MM.1S (cell line): ENCODE measurements at regions not wholly inside any gene's neighbourhood (a gene's known extent, or its start where the extent isn't known, plus 50 kb on each side); places are given as distances from the start of the nearest gene placed in this dataset.

ENCODE experiments used
- EZH2phosphoT487 ChIP-seq: fragments of 300-600 bp; sonication (generic); IDR thresholded peaks from 2 replicates; pipeline ENCODE4 v1.6.1; 2018; ENCODE audit warnings: antibody characterized with exemption, low read length
- TF ChIP-seq, protein P1 (sequence below): fragments of 300-600 bp; sonication (generic); IDR thresholded peaks from 2 replicates; pipeline ENCODE4 v1.5.1; 2016; ENCODE audit warnings: antibody characterized with exemption, low read length, mixed read lengths

DNA sequence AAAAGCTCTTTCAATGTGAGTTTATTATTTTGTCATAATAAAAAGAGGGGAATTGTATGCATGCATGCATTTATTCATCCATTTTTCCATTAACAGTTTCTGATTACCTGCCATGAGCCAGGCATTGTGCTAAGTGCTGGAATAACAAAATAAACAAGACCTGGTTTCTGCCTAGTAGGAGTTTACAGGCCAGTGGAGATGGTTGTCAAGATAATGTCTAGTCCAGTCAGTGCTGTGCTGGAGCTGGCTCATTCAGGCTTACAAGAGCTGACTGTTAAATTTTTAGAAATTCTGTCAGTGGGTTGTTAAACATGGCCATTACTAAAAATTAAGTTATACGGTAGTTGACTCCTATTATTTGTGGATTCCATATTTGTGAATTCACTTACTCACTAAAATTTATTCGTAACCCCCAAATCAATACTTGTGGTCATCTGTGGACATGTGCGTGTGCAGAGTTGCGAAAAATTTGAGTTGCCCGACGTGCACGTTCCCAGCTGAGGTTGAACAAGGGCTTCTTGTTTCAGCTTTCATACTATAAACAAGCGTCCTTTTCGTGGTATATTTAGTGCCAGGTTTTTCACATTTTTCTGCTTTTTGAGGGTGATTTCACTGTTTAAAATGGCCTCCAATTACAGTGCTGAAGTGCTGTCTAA is 172.3 kb upstream of the RPS6KA3 start:
- no peak for TF ChIP-seq EZH2phosphoT487
- TF ChIP-seq, protein P1, sequence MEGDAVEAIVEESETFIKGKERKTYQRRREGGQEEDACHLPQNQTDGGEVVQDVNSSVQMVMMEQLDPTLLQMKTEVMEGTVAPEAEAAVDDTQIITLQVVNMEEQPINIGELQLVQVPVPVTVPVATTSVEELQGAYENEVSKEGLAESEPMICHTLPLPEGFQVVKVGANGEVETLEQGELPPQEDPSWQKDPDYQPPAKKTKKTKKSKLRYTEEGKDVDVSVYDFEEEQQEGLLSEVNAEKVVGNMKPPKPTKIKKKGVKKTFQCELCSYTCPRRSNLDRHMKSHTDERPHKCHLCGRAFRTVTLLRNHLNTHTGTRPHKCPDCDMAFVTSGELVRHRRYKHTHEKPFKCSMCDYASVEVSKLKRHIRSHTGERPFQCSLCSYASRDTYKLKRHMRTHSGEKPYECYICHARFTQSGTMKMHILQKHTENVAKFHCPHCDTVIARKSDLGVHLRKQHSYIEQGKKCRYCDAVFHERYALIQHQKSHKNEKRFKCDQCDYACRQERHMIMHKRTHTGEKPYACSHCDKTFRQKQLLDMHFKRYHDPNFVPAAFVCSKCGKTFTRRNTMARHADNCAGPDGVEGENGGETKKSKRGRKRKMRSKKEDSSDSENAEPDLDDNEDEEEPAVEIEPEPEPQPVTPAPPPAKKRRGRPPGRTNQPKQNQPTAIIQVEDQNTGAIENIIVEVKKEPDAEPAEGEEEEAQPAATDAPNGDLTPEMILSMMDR, result no peak
